Suprapubic skin (tissue), 4 donors: ENCODE measurements at regions not wholly inside any gene's neighbourhood (a gene's known extent, or its start where the extent isn't known, plus 50 kb on each side); places are given as distances from the start of the nearest gene placed in this dataset.

Source experiments
- DNase-seq, 2 donors: peaks; one replicate each; pipeline ENCODE4 v3.0.0-alpha.2; 2019; ENCODE audit warnings: low spot score in 2 of 2
- H3K27ac ChIP-seq: fragments of 200-600 bp; sonication (generic); one replicate; pipeline ENCODE4 v1.5.1; 2019
- H3K27me3 ChIP-seq: fragments of 200-600 bp; sonication (generic); one replicate; pipeline ENCODE4 v1.5.1; 2019
- H3K36me3 ChIP-seq: fragments of 200-600 bp; sonication (generic); one replicate; pipeline ENCODE4 v1.5.1; 2019
- H3K4me1 ChIP-seq: fragments of 200-600 bp; sonication (generic); one replicate; pipeline ENCODE4 v1.5.1; 2019
- H3K4me3 ChIP-seq: fragments of 200-600 bp; sonication (generic); one replicate; pipeline ENCODE4 v1.5.1; 2019; ENCODE audit warnings: mild to moderate bottlenecking
- H3K9me3 ChIP-seq: fragments of 200-600 bp; sonication (generic); one replicate; pipeline ENCODE4 v1.5.1; 2019
- EP300 ChIP-seq: sonication (generic); formaldehyde crosslinking; IDR thresholded peaks from one replicate; pipeline ENCODE4 v1.6.1; 2017; ENCODE audit warnings: antibody characterized with exemption
- POLR2A ChIP-seq, 2 donors: fragments of 450-650 bp; IDR thresholded peaks; one replicate each; pipeline ENCODE4 v1.6.1; 2017; ENCODE audit warnings: antibody characterized with exemption in 2 of 2, mild to moderate bottlenecking in 2 of 2, moderate library complexity in 2 of 2
- POLR2AphosphoS5 ChIP-seq, 3 donors: sonication (generic); formaldehyde crosslinking; IDR thresholded peaks; one replicate each; pipeline ENCODE4 v1.6.1; 2017; ENCODE audit warnings: antibody characterized with exemption in 3 of 3
- WGBS: methylation state at CpG from one replicate; pipeline ENCODE4 v1.1.5; 2018; 5-methylcytosine and 5-hydroxymethylcytosine counted together
- TF ChIP-seq, protein P1 (sequence below), 2 donors: fragments of 200-600 bp in 1 of 2; fragments of 450-650 bp in 1 of 2; sonication (generic) in 1 of 2; IDR thresholded peaks; one replicate each; pipeline ENCODE4 v1.5.1; 2016 to 2019; ENCODE audit warnings: antibody characterized with exemption in 2 of 2, mild to moderate bottlenecking in 1 of 2, moderate library complexity in 1 of 2

DNA sequence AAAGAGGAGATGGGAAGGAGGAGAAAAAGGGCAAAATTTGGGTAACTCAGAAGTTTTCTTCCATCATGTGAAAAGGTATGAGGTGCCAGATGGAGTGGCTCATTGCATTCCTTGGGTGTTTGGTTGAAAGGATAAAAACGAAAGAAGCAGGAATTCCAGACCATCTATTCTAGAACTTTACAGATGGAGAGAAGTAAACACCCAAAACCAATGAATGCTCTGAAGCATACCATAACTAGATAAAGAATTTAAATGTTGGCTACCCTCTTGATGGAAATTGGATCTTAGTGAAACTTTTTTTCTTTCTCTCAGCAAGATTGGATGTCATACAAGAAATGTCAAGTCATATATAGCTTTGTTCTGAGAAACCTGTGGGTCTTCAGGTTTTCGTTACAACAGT is 175.6 kb upstream of the FAR2 start:
- Histone ChIP-seq H3K9me3 (no peaks in the 10 kb centered on the region), H3K27me3 (no peaks in the 10 kb centered on the region), H3K27ac (no peak overlapping the region), H3K4me3 (no peak overlapping the region), H3K4me1 (no peaks in the 10 kb centered on the region), H3K36me3 (no peaks in the 10 kb centered on the region)
- 82% methylated on average over 2 of the region's 2 CpGs for WGBS
- TF ChIP-seq, protein P1, sequence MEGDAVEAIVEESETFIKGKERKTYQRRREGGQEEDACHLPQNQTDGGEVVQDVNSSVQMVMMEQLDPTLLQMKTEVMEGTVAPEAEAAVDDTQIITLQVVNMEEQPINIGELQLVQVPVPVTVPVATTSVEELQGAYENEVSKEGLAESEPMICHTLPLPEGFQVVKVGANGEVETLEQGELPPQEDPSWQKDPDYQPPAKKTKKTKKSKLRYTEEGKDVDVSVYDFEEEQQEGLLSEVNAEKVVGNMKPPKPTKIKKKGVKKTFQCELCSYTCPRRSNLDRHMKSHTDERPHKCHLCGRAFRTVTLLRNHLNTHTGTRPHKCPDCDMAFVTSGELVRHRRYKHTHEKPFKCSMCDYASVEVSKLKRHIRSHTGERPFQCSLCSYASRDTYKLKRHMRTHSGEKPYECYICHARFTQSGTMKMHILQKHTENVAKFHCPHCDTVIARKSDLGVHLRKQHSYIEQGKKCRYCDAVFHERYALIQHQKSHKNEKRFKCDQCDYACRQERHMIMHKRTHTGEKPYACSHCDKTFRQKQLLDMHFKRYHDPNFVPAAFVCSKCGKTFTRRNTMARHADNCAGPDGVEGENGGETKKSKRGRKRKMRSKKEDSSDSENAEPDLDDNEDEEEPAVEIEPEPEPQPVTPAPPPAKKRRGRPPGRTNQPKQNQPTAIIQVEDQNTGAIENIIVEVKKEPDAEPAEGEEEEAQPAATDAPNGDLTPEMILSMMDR (IDR thresholded peaks at IDR 0.05), result no peak
- TF ChIP-seq POLR2A (IDR thresholded peaks at IDR 0.05) (no peak), EP300 (no peak), POLR2AphosphoS5 (IDR thresholded peaks at IDR 0.05) (no peak)
- DNase-seq, result no peak

DNA sequence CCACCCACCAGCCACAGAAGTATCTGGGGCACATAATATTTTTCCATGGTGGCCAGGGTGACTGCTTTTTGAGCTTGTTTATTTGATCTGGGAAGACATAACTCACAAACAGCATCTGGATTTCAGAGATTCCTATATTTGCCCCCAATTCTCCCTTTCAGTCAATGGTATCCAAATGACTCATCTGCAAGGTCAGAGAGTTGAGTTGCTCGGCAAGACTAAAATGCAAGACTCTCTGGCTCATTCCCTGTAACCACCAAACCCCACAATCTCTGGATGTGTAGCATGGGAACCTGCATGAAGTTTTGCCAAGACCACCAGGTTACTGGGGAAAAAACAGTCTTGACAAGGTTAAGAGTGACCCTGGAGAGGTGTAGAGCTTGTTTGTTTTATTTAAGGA is 174.9 kb upstream of the FAR2 start:
- Histone ChIP-seq H3K27ac (no peak overlapping the region), H3K4me3 (no peak overlapping the region), H3K4me1 (no peaks in the 10 kb centered on the region), H3K36me3 (no peaks in the 10 kb centered on the region), H3K27me3 (no peaks in the 10 kb centered on the region), H3K9me3 (no peaks in the 10 kb centered on the region)
- TF ChIP-seq EP300 (no peak), POLR2A (IDR thresholded peaks at IDR 0.05) (no peak), POLR2AphosphoS5 (IDR thresholded peaks at IDR 0.05) (no peak)
- TF ChIP-seq, protein P1 (IDR thresholded peaks at IDR 0.05), result no peak
- no peak for DNase-seq
- 93% methylated on average over 1 of the region's 1 CpG for WGBS

DNA sequence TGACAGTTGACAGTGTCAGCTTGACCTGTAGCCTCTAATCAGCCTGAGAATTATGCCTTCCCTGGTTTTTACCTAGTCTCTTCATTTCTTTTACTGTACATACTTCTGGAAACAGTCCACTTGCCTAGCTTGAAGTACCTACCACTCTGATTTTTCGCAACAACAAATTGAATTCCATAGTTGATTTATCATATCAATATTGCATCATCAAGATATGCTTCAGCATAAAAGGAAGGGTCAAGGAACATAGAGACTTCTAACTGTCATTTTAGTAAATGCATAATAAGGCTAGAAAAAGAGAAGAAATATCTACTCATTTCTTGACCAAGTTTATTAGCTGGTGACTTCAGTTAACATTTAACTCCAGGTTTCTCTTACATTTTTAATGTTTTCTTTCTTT is 174.2 kb upstream of the FAR2 start:
- H3K27me3 ChIP-seq, result no peaks in the 10 kb centered on the region
- no peaks in the 10 kb centered on the region for H3K9me3 ChIP-seq
- 98% methylated on average over 1 of the region's 1 CpG for WGBS
- no peak overlapping the region for H3K27ac ChIP-seq
- DNase-seq, result no peak
- no peaks in the 10 kb centered on the region for H3K36me3 ChIP-seq
- no peak for TF ChIP-seq EP300
- no peak for TF ChIP-seq POLR2AphosphoS5 (IDR thresholded peaks at IDR 0.05)
- no peak for TF ChIP-seq POLR2A (IDR thresholded peaks at IDR 0.05)
- TF ChIP-seq, protein P1 (IDR thresholded peaks at IDR 0.05), result no peak
- H3K4me3 ChIP-seq, result no peak overlapping the region
- H3K4me1 ChIP-seq, result no peaks in the 10 kb centered on the region

DNA sequence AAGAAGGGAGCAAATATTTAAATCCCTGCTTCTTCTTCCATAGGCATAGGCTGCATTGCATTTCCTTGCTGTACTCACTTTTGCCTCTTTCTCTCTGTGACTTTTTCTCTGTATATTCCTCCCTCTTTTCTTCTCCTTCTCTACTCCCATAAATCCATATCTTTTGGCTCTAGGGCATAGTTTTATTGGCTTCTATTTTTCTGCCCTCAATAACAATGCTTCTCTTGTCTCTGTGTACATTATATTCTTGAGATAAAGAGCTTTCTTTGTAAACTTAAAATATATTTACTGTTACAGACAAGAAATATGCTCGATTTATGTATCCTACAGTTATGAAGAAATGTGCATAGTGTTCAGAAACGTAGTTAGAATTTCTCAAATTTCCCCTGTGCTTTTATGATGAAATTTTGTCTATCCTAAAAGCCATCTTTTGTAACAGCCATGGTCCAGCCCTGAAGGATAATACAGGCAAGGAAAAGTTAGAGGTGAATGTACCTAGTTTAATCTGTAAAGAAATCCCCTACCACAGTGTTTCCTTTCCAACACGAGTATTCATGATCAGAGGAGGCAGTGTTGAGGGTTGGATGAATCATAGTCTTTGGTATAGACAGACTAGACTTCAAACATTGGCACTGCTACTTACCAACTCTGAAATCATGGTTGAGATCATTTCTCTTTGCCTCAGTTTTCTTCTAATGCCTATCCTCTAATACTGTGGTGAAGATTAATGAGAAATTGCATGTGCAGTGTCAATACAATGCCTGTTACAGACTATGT is 173.3 kb upstream of the FAR2 start:
- H3K27me3 ChIP-seq, result no peaks in the 10 kb centered on the region
- no peak overlapping the region for H3K27ac ChIP-seq
- no peaks in the 10 kb centered on the region for H3K4me1 ChIP-seq
- H3K4me3 ChIP-seq, result no peak overlapping the region
- no peaks in the 10 kb centered on the region for H3K9me3 ChIP-seq
- 66% methylated on average over 3 of the region's 3 CpGs for WGBS
- DNase-seq, result no peak
- TF ChIP-seq POLR2A (IDR thresholded peaks at IDR 0.05) (no peak), POLR2AphosphoS5 (IDR thresholded peaks at IDR 0.05) (no peak), EP300 (no peak)
- TF ChIP-seq, protein P1 (IDR thresholded peaks at IDR 0.05), result no peak
- no peaks in the 10 kb centered on the region for H3K36me3 ChIP-seq

DNA sequence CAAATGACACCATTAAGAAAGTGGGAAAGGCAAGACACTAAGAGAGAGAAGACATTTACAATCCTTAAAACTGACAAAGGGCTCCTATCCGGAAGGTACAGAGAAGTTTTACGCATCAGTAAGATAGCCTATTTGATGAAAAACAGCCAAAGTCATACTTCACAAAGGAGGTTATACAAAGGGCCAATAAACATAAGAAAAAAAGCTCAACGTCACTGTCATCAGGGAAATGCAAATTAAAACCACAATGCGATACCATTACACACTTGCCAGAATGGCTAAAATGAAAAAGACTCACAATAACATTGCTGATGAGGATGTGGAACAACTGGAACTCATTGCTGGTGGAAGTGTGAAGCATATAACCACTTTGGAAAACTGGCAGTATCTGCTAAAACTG is 168.6 kb upstream of the FAR2 start:
- Histone ChIP-seq H3K9me3 (no peaks in the 10 kb centered on the region), H3K27me3 (no peaks in the 10 kb centered on the region), H3K4me1 (no peaks in the 10 kb centered on the region), H3K36me3 (no peaks in the 10 kb centered on the region), H3K27ac (no peak overlapping the region), H3K4me3 (no peak overlapping the region)
- TF ChIP-seq EP300 (no peak), POLR2AphosphoS5 (IDR thresholded peaks at IDR 0.05) (no peak), POLR2A (IDR thresholded peaks at IDR 0.05) (no peak)
- TF ChIP-seq, protein P1 (IDR thresholded peaks at IDR 0.05), result no peak
- WGBS, result 78% methylated on average over 4 of the region's 4 CpGs
- no peak for DNase-seq
